Mesendoderm (in vitro differentiated cells): ENCODE measurements at regions not wholly inside any gene's neighbourhood (a gene's known extent, or its start where the extent isn't known, plus 50 kb on each side); places are given as distances from the start of the nearest gene placed in this dataset.

Experiments
- DNase-seq: peaks from one replicate; pipeline ENCODE4 v3.0.0; 2013
- H2AK5ac ChIP-seq: 2 replicates; pipeline ENCODE4 v1.6.1; 2013; ENCODE audit warnings: low read length, inconsistent platforms
- H2BK120ac ChIP-seq: 2 replicates; pipeline ENCODE4 v1.6.1; 2013; ENCODE audit warnings: low read depth, mild to moderate bottlenecking, low read length, moderate library complexity, mixed read lengths
- H2BK15ac ChIP-seq: replicated peaks from 2 replicates; pipeline ENCODE4 v1.6.1; 2013; ENCODE audit warnings: low read depth, mild to moderate bottlenecking, moderate library complexity
- H2BK5ac ChIP-seq: 2 replicates; pipeline ENCODE4 v1.6.1; 2013; ENCODE audit warnings: low read length, inconsistent platforms
- H3K18ac ChIP-seq: 2 replicates; pipeline ENCODE4 v1.6.1; 2013; ENCODE audit warnings: mild to moderate bottlenecking, low read length, mixed read lengths
- H3K23ac ChIP-seq: one replicate; pipeline ENCODE4 v1.6.1; 2013; ENCODE audit warnings: low read length
- H3K27ac ChIP-seq: 2 replicates; pipeline ENCODE4 v1.5.1; 2013; ENCODE audit warnings: low read depth, mild to moderate bottlenecking, inconsistent platforms, low read length, moderate library complexity
- H3K27me3 ChIP-seq: 2 replicates; pipeline ENCODE4 v1.6.1; 2013; ENCODE audit warnings: low read length, control low read depth, mild to moderate bottlenecking, inconsistent platforms; ENCODE audit not compliant: insufficient read depth, poor library complexity
- H3K36me3 ChIP-seq: 2 replicates; pipeline ENCODE4 v1.6.1; 2013; ENCODE audit warnings: low read length, inconsistent platforms; ENCODE audit not compliant: control insufficient read depth, insufficient read depth
- H3K4ac ChIP-seq: one replicate; pipeline ENCODE4 v1.6.1; 2013; ENCODE audit warnings: low read depth, mild to moderate bottlenecking, low read length, moderate library complexity
- H3K4me1 ChIP-seq: 2 replicates; pipeline ENCODE4 v1.6.1; 2013; ENCODE audit warnings: low read depth, low read length, inconsistent platforms; ENCODE audit not compliant: control insufficient read depth
- H3K4me2 ChIP-seq: 2 replicates; pipeline ENCODE4 v1.6.1; 2013; ENCODE audit warnings: low read length
- H3K4me3 ChIP-seq: 2 replicates; pipeline ENCODE4 v1.5.1; 2013; ENCODE audit warnings: mild to moderate bottlenecking, low read length
- H3K56ac ChIP-seq: one replicate; pipeline ENCODE4 v1.6.1; 2013; ENCODE audit warnings: low read length
- H3K79me1 ChIP-seq: 2 replicates; pipeline ENCODE4 v1.6.1; 2013; ENCODE audit warnings: low read length, inconsistent platforms
- H3K79me2 ChIP-seq: 2 replicates; pipeline ENCODE4 v1.6.1; 2013; ENCODE audit warnings: mild to moderate bottlenecking, low read length; ENCODE audit not compliant: control insufficient read depth, insufficient read depth
- H3K9ac ChIP-seq: 2 replicates; pipeline ENCODE4 v1.6.1; 2013; ENCODE audit warnings: low read length, inconsistent platforms
- H4K5ac ChIP-seq: one replicate; pipeline ENCODE4 v1.6.1; 2013; ENCODE audit warnings: low read length
- H4K8ac ChIP-seq: one replicate; pipeline ENCODE4 v1.6.1; 2013; ENCODE audit warnings: low read depth, mild to moderate bottlenecking, control low read depth, low read length, moderate library complexity
- WGBS: extraction: QIAGEN DNeasy Blood & Tissue Kit; methylation state at CpG from one replicate; pipeline ENCODE4 v1.1.7; 2013; ENCODE audit warnings: low lambda C conversion rate, missing lambda C conversion rate; ENCODE audit not compliant: insufficient coverage; ENCODE audit errors: extremely low coverage; 5-methylcytosine and 5-hydroxymethylcytosine counted together

DNA sequence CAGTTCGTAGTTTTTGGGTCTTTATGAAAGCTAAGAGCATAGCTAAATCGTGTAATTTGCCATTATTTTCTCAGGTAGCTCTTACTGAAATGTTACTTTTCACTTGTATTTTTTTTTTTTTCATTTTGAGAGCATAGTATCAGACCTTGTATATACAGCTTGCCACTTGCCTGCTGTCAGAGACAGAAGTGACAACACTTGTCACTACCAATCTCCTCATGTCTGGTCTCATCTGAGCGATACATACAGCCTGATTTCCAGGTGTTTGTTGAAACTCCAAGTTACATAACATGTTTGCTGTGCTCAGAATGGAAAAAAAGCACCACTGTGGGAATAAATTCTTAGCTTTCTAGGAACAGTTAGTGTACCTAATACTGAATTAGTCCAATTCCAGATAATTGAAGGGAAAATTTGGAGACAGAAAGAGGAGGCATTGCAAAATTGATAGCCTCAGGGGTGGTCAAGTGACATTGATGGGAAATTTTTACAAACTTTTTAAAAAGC, 621.4 kb upstream of the PKN2 start:
- Histone ChIP-seq H3K27me3 (no peaks in the 10 kb centered on the region), H2BK120ac (no peak overlapping the region), H2BK5ac (no peak overlapping the region), H4K5ac (no peak overlapping the region), H2BK15ac (no peak overlapping the region), H3K36me3 (no peaks in the 10 kb centered on the region), H3K9ac (no peak overlapping the region), H3K4me3 (no peak overlapping the region), H3K79me1 (no peaks in the 10 kb centered on the region), H3K4me2 (no peak overlapping the region), H2AK5ac (no peak overlapping the region), H3K23ac (no peak overlapping the region), H4K8ac (no peak overlapping the region), H3K79me2 (no peaks in the 10 kb centered on the region), H3K56ac (no peak overlapping the region), H3K4me1 (no peaks in the 10 kb centered on the region), H3K4ac (no peak overlapping the region), H3K18ac (no peak overlapping the region), H3K27ac (no peak overlapping the region)
- WGBS: no CpG with 5 or more reads among the region's 3 CpGs
- no peak for DNase-seq

DNA sequence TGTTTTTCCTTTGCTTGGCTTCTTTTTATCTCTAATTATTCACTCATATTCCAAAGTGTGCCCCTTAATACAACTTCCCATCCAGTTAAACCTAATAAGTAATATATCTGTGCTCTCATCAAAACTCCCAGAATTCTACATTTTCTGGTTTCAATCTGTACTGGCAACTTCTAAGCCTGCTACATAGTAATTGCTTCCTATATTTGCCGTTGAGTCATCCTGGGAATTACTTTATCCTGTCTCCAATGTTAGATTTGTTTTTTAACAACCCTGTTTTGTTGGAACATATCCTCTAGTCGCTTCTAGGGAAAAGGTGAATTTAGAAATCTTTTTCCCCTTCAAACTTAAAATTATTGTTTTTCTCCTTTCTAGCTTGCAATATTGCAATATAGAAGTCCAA, 620.5 kb upstream of the PKN2 start:
- no CpG with 5 or more reads among the region's 2 CpGs for WGBS
- no peaks in the 10 kb centered on the region for H3K36me3 ChIP-seq
- no peak overlapping the region for H3K4ac ChIP-seq

DNA sequence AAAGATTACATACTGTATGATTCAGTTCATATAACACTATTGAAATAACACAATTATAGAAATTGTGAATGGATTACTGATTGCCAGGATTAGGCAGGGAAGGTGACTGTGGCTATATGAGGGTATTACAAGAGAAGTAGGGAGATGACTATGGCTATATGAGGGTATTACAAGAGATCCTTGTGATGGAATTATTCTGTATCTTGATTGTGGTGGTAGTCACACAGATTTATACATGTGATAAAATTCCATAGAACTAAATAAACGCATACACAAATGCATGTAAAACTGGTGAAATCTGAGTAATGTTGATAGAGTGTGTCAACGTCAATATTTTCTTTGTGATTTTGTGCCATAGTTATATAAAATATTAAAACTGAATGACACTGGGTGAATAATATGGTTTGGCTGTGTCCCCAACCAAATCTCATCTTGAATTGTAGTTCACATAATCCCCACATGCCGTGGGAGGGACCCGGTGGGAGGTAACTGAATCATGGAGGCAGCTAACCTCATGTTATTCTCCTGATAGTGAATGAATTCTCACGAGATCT, 615.6 kb upstream of the PKN2 start:
- H3K27me3 ChIP-seq: no peaks in the 10 kb centered on the region
- H4K5ac ChIP-seq: no peak overlapping the region
- H3K4me2 ChIP-seq: no peak overlapping the region
- no peak overlapping the region for H3K18ac ChIP-seq
- no peak overlapping the region for H4K8ac ChIP-seq
- H3K79me2 ChIP-seq: no peaks in the 10 kb centered on the region
- H3K79me1 ChIP-seq: no peaks in the 10 kb centered on the region
- H3K36me3 ChIP-seq: no peaks in the 10 kb centered on the region
- H2BK15ac ChIP-seq: no peak overlapping the region
- no peak overlapping the region for H3K27ac ChIP-seq
- no peak overlapping the region for H2BK120ac ChIP-seq
- H2AK5ac ChIP-seq: no peak overlapping the region
- no peak overlapping the region for H3K23ac ChIP-seq
- no peaks in the 10 kb centered on the region for H3K4me1 ChIP-seq
- no peak overlapping the region for H2BK5ac ChIP-seq
- no peak overlapping the region for H3K9ac ChIP-seq
- DNase-seq: no peak
- WGBS: no CpG with 5 or more reads among the region's 5 CpGs
- no peak overlapping the region for H3K56ac ChIP-seq
- no peak overlapping the region for H3K4ac ChIP-seq
- no peak overlapping the region for H3K4me3 ChIP-seq

More for the DNA sequence above, 620.5 kb upstream of the PKN2 start:
- H3K9ac ChIP-seq: no peak overlapping the region
- no peak overlapping the region for H3K23ac ChIP-seq
- H3K79me2 ChIP-seq: no peaks in the 10 kb centered on the region
- no peak overlapping the region for H3K27ac ChIP-seq
- no peak for DNase-seq
- H3K18ac ChIP-seq: no peak overlapping the region
- no peaks in the 10 kb centered on the region for H3K4me1 ChIP-seq
- no peaks in the 10 kb centered on the region for H3K27me3 ChIP-seq
- no peak overlapping the region for H2BK5ac ChIP-seq
- no peak overlapping the region for H3K56ac ChIP-seq
- no peaks in the 10 kb centered on the region for H3K79me1 ChIP-seq
- no peak overlapping the region for H3K4me2 ChIP-seq
- H4K8ac ChIP-seq: no peak overlapping the region
- H2BK120ac ChIP-seq: no peak overlapping the region
- H4K5ac ChIP-seq: no peak overlapping the region
- no peak overlapping the region for H3K4me3 ChIP-seq
- H2AK5ac ChIP-seq: no peak overlapping the region
- H2BK15ac ChIP-seq: no peak overlapping the region

DNA sequence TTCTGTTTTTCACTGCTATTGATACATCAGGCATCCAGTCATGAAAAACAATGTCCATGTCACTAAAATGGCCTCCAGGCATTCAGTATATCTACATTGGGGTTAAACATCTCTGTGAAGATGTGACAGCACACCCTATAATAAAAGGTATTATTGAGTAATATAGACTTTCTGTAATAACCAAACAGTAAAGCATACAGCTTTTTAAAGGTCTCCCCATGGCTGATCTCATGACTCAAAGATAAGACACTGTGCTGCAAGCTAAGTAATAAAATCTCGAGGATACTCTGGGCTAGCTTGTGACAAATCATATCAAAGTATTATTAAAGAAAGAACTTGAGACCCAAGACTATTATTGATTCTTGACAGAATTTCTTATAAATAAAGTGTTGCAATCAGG, 613.1 kb upstream of the PKN2 start:
- Histone ChIP-seq H2BK5ac (no peak overlapping the region), H4K5ac (no peak overlapping the region), H3K4me2 (no peak overlapping the region), H3K4ac (no peak overlapping the region), H3K56ac (no peak overlapping the region), H3K23ac (no peak overlapping the region), H3K27me3 (no peaks in the 10 kb centered on the region), H2BK15ac (no peak overlapping the region), H3K27ac (no peak overlapping the region), H4K8ac (no peak overlapping the region), H3K9ac (no peak overlapping the region), H2BK120ac (no peak overlapping the region), H3K36me3 (no peaks in the 10 kb centered on the region), H3K4me1 (no peaks in the 10 kb centered on the region), H3K79me2 (no peaks in the 10 kb centered on the region), H2AK5ac (no peak overlapping the region), H3K79me1 (no peaks in the 10 kb centered on the region), H3K4me3 (no peak overlapping the region), H3K18ac (no peak overlapping the region)
- no CpG with 5 or more reads among the region's 1 CpG for WGBS
- no peak for DNase-seq

DNA sequence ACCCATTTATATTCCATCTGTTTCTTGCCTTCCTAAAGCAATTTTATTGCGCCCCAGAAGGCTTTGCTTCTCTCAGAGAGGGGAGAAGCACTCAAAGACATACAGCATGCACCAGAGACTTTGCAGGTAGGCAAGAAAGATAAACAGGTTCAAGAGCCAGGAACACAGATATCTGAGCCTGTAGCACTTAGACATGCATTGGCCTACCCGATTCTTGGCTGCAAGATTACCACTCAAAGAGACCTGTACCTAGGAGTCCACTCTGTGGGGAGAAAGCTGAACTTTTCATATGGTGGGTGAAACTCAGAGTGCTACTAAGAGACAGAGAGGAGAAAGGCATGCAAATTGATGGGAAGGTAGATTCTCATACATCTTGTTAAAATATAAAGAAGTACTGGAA, 609.4 kb upstream of the PKN2 start:
- H3K36me3 ChIP-seq: no peaks in the 10 kb centered on the region
- H2BK15ac ChIP-seq: no peak overlapping the region
- H2BK5ac ChIP-seq: no peak overlapping the region
- H2BK120ac ChIP-seq: no peak overlapping the region
- no peak overlapping the region for H3K9ac ChIP-seq
- no peak overlapping the region for H3K4me2 ChIP-seq
- H3K56ac ChIP-seq: no peak overlapping the region
- no peak for DNase-seq
- H3K79me1 ChIP-seq: no peaks in the 10 kb centered on the region
- H3K4ac ChIP-seq: no peak overlapping the region
- H3K79me2 ChIP-seq: no peaks in the 10 kb centered on the region
- H3K18ac ChIP-seq: no peak overlapping the region
- no peak overlapping the region for H3K23ac ChIP-seq
- H3K27ac ChIP-seq: no peak overlapping the region
- H3K4me3 ChIP-seq: no peak overlapping the region
- H4K5ac ChIP-seq: no peak overlapping the region
- H3K4me1 ChIP-seq: no peaks in the 10 kb centered on the region
- H2AK5ac ChIP-seq: no peak overlapping the region
- no CpG with 5 or more reads among the region's 2 CpGs for WGBS
- H4K8ac ChIP-seq: no peak overlapping the region
- no peaks in the 10 kb centered on the region for H3K27me3 ChIP-seq

DNA sequence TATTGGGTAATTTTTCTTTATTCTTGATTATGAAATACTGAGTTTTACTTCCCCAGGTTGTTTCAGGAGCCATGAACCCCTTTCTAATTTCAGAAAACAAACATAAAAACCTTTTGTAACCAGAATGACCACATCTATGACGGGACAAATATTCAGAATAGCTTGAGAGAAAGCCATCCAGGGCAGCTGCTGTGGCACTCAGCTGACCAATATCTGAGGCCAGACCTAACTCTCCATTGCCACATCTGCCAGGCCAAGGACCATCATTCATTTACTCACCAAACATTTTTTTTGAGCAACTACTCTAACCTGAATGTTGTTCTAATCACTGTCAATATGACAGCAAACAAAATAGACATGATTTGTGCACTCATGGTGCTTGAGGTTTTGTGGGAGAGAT, 608.3 kb upstream of the PKN2 start:
- Histone ChIP-seq H2BK15ac (no peak overlapping the region), H4K8ac (no peak overlapping the region), H3K4me1 (no peaks in the 10 kb centered on the region), H3K27me3 (no peaks in the 10 kb centered on the region), H3K79me1 (no peaks in the 10 kb centered on the region), H3K23ac (no peak overlapping the region), H3K27ac (no peak overlapping the region), H2BK5ac (no peak overlapping the region), H2BK120ac (no peak overlapping the region), H3K36me3 (no peaks in the 10 kb centered on the region), H3K9ac (no peak overlapping the region), H3K56ac (no peak overlapping the region), H3K79me2 (no peaks in the 10 kb centered on the region), H3K4me3 (no peak overlapping the region), H3K4me2 (no peak overlapping the region), H2AK5ac (no peak overlapping the region), H3K18ac (no peak overlapping the region), H4K5ac (no peak overlapping the region), H3K4ac (no peak overlapping the region)
- WGBS: no CpG with 5 or more reads among the region's 1 CpG
- DNase-seq: no peak
